Fibroblast of skin of right biceps (primary cell): ENCODE measurements at regions not wholly inside any gene's neighbourhood (a gene's known extent, or its start where the extent isn't known, plus 50 kb on each side); places are given as distances from the start of the nearest gene placed in this dataset.

Experiments used
- DNase-seq: peaks from one replicate; pipeline ENCODE4 v3.0.0-alpha.2; 2013

GRCh38 chr3:56860939-56861338, 59.2 kb upstream of the ARHGEF3 start:
- DNase-seq: no peak

DNA sequence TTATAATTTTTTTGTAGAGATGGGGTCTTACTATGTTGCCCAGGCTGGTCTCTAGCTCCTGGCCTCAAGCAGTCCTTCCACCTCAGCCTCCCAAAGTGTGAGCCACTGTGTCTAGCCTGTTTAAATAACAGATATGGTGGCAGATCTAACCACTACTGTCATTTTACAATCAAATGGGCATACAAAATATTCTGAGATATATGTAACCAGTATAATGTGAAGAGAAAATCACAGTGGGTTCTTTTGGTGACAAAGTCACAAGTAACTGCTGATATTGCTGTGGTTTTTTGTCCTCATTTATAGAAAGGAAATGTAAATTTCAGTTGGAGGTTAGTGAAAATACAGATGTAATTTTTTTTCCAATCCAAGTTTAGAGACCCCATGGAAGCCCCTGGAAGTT, 58.6 kb upstream of the ARHGEF3 start:
- DNase-seq: no peak

DNA sequence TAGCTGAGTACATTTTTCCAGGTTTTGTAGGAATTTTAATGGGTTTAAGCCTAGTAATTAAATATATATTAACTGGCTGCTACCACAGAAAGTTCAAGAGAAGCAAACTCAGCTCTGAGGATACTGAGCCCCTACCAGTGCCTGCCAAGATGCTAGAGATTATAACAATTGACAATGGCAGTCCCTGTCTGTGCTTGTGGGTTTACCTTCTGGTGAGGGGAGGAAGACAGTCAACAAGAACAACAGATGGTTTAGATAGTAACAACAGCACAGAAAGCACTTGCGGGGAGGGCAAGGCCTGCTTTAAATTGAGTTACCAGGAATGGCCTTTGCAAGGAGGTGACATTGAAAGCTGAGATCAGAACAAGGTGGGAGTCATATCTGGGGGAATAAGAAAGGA, 56.6 kb upstream of the ARHGEF3 start:
- no peak for DNase-seq

GRCh38 chr3:56857178-56857577, 55.4 kb upstream of the ARHGEF3 start:
- no peak for DNase-seq

DNA sequence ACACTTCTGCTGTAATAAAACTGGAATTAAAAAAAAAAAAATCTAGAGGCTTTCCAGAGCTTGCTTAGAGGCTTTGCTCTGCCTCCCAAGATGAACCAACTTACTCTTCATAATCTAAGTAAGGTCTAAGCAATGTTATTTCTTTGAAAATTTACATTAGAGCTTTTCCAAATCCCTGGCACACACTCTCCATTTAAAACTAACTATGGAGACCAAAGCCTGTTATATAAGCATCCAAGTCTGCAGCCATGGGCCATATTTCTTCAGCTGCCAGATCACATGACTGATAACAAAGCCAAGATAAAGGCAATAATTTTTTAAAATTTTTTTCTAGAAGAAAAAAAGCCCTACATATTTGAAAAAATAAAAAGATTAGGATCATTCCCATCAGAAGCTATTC, 55.0 kb upstream of the ARHGEF3 start:
- DNase-seq: no peak

DNA sequence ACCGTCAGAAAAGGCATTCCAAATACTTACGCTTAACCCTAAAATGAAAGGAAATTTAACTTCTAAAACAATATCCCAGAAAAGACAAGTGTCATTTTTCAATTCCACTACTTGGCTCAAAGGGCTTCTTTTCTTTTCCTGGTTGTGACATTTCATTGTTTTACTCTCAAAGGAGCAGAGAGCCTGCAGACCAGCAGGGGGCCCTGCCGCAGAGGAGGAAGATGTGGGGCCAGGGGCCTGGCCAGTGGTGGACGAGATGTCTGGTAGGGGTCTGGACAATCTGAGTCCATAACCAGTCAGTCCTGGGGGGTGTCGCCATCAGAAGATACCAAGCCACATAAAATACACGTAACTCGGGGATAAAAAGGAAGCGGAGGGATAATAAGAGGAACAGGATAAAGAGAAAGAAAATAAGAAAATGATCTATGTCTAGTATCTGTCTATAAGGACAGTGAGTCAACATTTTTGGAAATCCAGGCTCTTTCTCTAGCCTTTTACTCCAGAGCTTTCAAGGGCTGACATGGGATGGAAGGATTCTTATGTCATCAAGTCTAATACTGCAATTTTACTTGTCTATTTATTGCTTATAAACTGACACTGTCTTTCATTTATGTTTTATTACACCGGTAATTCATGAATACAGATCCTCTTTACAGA, 54.2 kb upstream of the ARHGEF3 start:
- peak; percentile 49 for DNase-seq

- DNase-seq: no peak
These were observed 53.3 kb upstream of the ARHGEF3 start for GRCh38 chr3:56854856-56855611.

- peak; percentile 71 for DNase-seq
These were observed 50.5 kb upstream of the ARHGEF3 start for GRCh38 chr3:56851966-56852884.
